Adrenal gland (tissue), 9 donors: ENCODE measurements at regions not wholly inside any gene's neighbourhood (a gene's known extent, or its start where the extent isn't known, plus 50 kb on each side); places are given as distances from the start of the nearest gene placed in this dataset.

Experiments
- DNase-seq, 7 donors: peaks; one replicate each; pipeline ENCODE4 v3.0.0-alpha.2; 2019 to 2020
- H3K27ac ChIP-seq, 5 donors: fragments of 200-600 bp; sonication (generic) in 4 of 5; 1 replicate in 3 of 5; 2 replicates in 2 of 5; pipeline versions ENCODE4 v1.5.1 to v1.8.0; 2016 to 2020; ENCODE audit warnings: mild to moderate bottlenecking in 1 of 5
- H3K27me3 ChIP-seq: fragments of 200-600 bp; 2 replicates; pipeline ENCODE4 v1.8.0; 2021
- H3K36me3 ChIP-seq, 2 donors: fragments of 200-600 bp; replicated peaks in 1 of 2; 1 replicate in 1 of 2; 2 replicates in 1 of 2; pipeline versions ENCODE4 v1.5.1 to v1.8.0; 2018 to 2022
- H3K4me1 ChIP-seq, 2 donors: fragments of 200-600 bp; replicated peaks in 1 of 2; 1 replicate in 1 of 2; 2 replicates in 1 of 2; pipeline versions ENCODE4 v1.5.1 to v1.8.0; 2018 to 2021
- H3K4me3 ChIP-seq, 4 donors: fragments of 200-600 bp; sonication (generic) in 3 of 4; one replicate each; pipeline ENCODE4 v1.5.1; 2016 to 2018
- H3K9me3 ChIP-seq, 3 donors: fragments of 200-600 bp; sonication (generic) in 1 of 3; replicated peaks in 1 of 3; 1 replicate in 2 of 3; 2 replicates in 1 of 3; pipeline versions ENCODE4 v1.5.1 to v1.8.0; 2016 to 2021
- POLR2A ChIP-seq, 2 donors: fragments of 450-650 bp; IDR thresholded peaks; one replicate each; pipeline ENCODE4 v1.6.1; 2017; ENCODE audit warnings: antibody characterized with exemption in 2 of 2, mild to moderate bottlenecking in 2 of 2, moderate library complexity in 1 of 2
- WGBS, 4 donors: extraction: QIAGEN DNeasy Blood & Tissue Kit in 2 of 4; methylation state at CpG; one replicate each; pipeline versions ENCODE4 v1.1.5 to v1.1.7; 2013 to 2017; 5-methylcytosine and 5-hydroxymethylcytosine counted together
- intact Hi-C, 2 donors: fragments of 100-400 bp; cut with DNase I; formaldehyde crosslinking; loops; one replicate each; pipeline versions ENCODE4 v1.14.1 to v1.15.0; 2022 to 2023
- TF ChIP-seq, protein P1 (sequence below), 6 experiments: fragments of 450-650 bp in 4 of 6; fragments of 200-600 bp in 2 of 6; sonication (generic) in 1 of 6; IDR thresholded peaks; 1 replicate in 5 of 6; 2 replicates in 1 of 6; pipeline versions ENCODE4 v1.5.1 to v1.8.0; 2016 to 2021; ENCODE audit warnings: antibody characterized with exemption in 6 of 6, mild to moderate bottlenecking in 2 of 6, moderate library complexity in 1 of 6
- donor health status: healthy with polysubstance abuse.
- donor health status: Bipolar disorder and iron deficiency.
- donor health status: DM: yes; HTN: yes; CAD: no.
- donor health status: DM: no; HTN: no; CAD: no.
- donor health status: DM: no; HTN: no; CAD: no.

- Histone ChIP-seq H3K36me3 (no peaks in the 10 kb centered on the region), H3K4me3 (no peak overlapping the region), H3K9me3 (no peaks in the 10 kb centered on the region), H3K27me3 (no peaks in the 10 kb centered on the region), H3K27ac (no peak overlapping the region), H3K4me1 (no peaks in the 10 kb centered on the region)
- intact Hi-C loops = no loop called here
- TF ChIP-seq POLR2A (IDR thresholded peaks at IDR 0.05) = no peak
- TF ChIP-seq, protein P1, sequence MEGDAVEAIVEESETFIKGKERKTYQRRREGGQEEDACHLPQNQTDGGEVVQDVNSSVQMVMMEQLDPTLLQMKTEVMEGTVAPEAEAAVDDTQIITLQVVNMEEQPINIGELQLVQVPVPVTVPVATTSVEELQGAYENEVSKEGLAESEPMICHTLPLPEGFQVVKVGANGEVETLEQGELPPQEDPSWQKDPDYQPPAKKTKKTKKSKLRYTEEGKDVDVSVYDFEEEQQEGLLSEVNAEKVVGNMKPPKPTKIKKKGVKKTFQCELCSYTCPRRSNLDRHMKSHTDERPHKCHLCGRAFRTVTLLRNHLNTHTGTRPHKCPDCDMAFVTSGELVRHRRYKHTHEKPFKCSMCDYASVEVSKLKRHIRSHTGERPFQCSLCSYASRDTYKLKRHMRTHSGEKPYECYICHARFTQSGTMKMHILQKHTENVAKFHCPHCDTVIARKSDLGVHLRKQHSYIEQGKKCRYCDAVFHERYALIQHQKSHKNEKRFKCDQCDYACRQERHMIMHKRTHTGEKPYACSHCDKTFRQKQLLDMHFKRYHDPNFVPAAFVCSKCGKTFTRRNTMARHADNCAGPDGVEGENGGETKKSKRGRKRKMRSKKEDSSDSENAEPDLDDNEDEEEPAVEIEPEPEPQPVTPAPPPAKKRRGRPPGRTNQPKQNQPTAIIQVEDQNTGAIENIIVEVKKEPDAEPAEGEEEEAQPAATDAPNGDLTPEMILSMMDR (IDR thresholded peaks at IDR 0.05) = no peak
- DNase-seq = no peak
Observed at GRCh38 chr13:61084988-61085387, 330.7 kb downstream of the PCDH20 start.

DNA sequence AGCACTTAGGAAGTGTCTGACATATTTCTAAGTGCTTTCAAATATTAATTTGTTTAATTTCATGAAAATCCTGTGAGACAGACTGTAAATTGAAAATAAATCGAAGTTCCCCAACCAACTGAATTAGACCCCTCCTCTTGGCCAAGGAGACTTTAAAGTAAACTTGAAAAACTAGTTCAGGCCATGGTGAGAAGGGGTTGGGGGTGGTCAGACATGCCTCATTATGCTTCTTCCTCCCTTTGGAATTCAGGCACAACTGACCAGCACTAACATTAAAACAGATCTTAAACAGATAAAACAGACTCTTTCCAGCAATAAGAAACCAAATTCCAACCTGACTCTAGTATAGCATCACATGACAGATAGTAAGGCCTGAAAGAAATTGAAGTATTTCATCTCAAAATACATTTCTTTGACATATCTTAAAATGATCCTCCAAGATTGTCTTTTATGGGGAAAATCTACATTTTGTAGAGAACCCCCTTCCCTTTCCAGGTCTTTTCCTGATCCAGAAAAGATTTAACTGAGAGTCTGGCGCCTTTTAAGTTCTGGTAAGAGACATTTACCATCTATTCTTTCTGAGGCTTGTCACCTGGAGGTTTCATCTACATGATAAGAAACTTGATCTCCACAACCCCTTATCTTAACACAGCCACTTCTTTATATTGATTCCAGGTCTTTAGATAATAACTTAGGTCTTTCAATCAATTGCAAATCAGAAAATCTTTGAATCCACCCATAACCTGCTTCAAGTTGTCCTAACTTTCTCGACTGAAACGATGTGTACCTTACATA is 336.5 kb downstream of the PCDH20 start:
- Histone ChIP-seq H3K9me3 (no peaks in the 10 kb centered on the region), H3K36me3 (no peaks in the 10 kb centered on the region), H3K4me3 (no peak overlapping the region), H3K27ac (no peak overlapping the region), H3K4me1 (no peaks in the 10 kb centered on the region), H3K27me3 (no peaks in the 10 kb centered on the region)
- TF ChIP-seq POLR2A (IDR thresholded peaks at IDR 0.05) = no peak
- TF ChIP-seq, protein P1 (IDR thresholded peaks at IDR 0.05) = no peak
- intact Hi-C loops = no loop called here
- WGBS, 4 donors = 63 to 68% (median 66%) methylated on average over 4 of the region's 4 CpGs
- no peak for DNase-seq

GRCh38 chr13:61052175-61052574 is 363.5 kb downstream of the PCDH20 start:
- Histone ChIP-seq H3K9me3 (no peaks in the 10 kb centered on the region), H3K36me3 (no peaks in the 10 kb centered on the region), H3K4me3 (no peak overlapping the region), H3K27me3 (no peaks in the 10 kb centered on the region), H3K4me1 (no peaks in the 10 kb centered on the region), H3K27ac (no peak overlapping the region)
- no peak for TF ChIP-seq POLR2A (IDR thresholded peaks at IDR 0.05)
- TF ChIP-seq, protein P1 (IDR thresholded peaks at IDR 0.05) = no peak
- intact Hi-C loops = no loop called here
- 59 to 76% (median 71%) methylated on average over 1 of the region's 1 CpG for WGBS, 4 donors
- DNase-seq = no peak

DNA sequence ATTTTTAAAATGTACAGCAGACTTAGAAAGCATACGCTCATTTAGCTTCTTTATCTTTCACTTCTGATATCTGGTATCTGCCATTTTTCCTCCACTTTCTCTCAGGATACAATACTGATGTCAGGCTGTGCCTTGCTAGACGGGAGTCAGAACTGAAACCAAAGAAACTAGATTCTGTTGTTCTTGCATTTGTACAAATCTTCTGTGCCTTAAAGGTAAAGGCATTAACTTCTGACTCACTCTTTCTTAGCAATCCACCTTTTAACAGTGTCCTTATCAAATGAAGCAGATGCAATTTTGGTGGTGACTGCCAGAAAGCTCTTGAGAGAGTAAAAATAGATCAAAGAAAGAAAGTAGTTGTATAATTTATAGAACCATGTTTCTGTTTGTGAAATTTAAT is 370.4 kb downstream of the PCDH20 start:
- Histone ChIP-seq H3K36me3 (no peaks in the 10 kb centered on the region), H3K27ac (no peak overlapping the region), H3K4me1 (no peaks in the 10 kb centered on the region), H3K9me3 (no peaks in the 10 kb centered on the region), H3K27me3 (no peaks in the 10 kb centered on the region), H3K4me3 (no peak overlapping the region)
- no peak for DNase-seq
- intact Hi-C loops = no loop called here
- TF ChIP-seq POLR2A (IDR thresholded peaks at IDR 0.05) = no peak
- TF ChIP-seq, protein P1 (IDR thresholded peaks at IDR 0.05) = no peak
- 27 to 34% (median 28%) methylated on average over 2 of the region's 2 CpGs for WGBS, 4 donors
